B cell (primary cell): ENCODE measurements at regions not wholly inside any gene's neighbourhood (a gene's known extent, or its start where the extent isn't known, plus 50 kb on each side); places are given as distances from the start of the nearest gene placed in this dataset.

Experiments
- ATAC-seq: fragments of 200-7000 bp; cut with Tn5 transposase; one replicate; pipeline ENCODE4 v1.10.0; 2021; ENCODE audit warnings: low read depth, mild to moderate bottlenecking, moderate number of reproducible peaks, moderate library complexity
- CTCF ChIA-PET: fragments of 350-600 bp; sonication (Branson Sonifier 250); formaldehyde crosslinking; loops from one replicate; lab custom pipeline; 2021; ENCODE audit warnings: antibody characterized with exemption, inconsistent platforms; lab: Charles Lee
- POLR2A ChIA-PET: fragments of 350-600 bp; sonication (Branson Sonifier 250); formaldehyde crosslinking; loops from one replicate; lab custom pipeline; 2021; ENCODE audit warnings: antibody characterized with exemption; lab: Charles Lee
- DNase-seq: peaks from one replicate; pipeline ENCODE4 v3.0.0; 2013
- H2AFZ ChIP-seq: 2 replicates; pipeline ENCODE4 v1.6.1; 2012; ENCODE audit warnings: mild to moderate bottlenecking, low read depth, low read length; ENCODE audit not compliant: insufficient read depth, poor library complexity, severe bottlenecking
- H3K27ac ChIP-seq, 2 donors: 1 replicate in 1 of 2; 2 replicates in 1 of 2; pipeline ENCODE4 v1.5.1; 2012 to 2013; ENCODE audit warnings: low read length in 2 of 2, mild to moderate bottlenecking in 2 of 2, moderate library complexity in 1 of 2
- H3K27me3 ChIP-seq, 4 experiments: fragments of 200-600 bp in 1 of 4; sonication (generic) in 1 of 4; replicated peaks in 1 of 4; 1 replicate in 2 of 4; 2 replicates in 2 of 4; pipeline versions ENCODE4 v1.6.1 to v1.7.0; 2013 to 2016; ENCODE audit warnings: low read length in 3 of 4, mild to moderate bottlenecking in 2 of 4, mixed read lengths in 1 of 4, moderate library complexity in 1 of 4; ENCODE audit not compliant: insufficient read depth in 4 of 4, control insufficient read depth in 3 of 4; ENCODE audit errors: control extremely low read depth in 1 of 4
- H3K36me3 ChIP-seq, 2 experiments: replicated peaks in 1 of 2; 1 replicate in 1 of 2; 2 replicates in 1 of 2; pipeline versions ENCODE4 v1.6.1 to v1.7.1; 2013; ENCODE audit warnings: low read length in 1 of 2; ENCODE audit not compliant: insufficient read depth in 2 of 2, control insufficient read depth in 1 of 2; ENCODE audit errors: control extremely low read depth in 1 of 2, extremely low read depth in 1 of 2
- H3K4me1 ChIP-seq, 2 donors: fragments of 200-600 bp in 1 of 2; sonication (generic) in 1 of 2; 1 replicate in 1 of 2; 2 replicates in 1 of 2; pipeline versions ENCODE4 v1.5.1 to v1.6.1; 2013 to 2017; ENCODE audit warnings: low read length in 2 of 2; ENCODE audit not compliant: control insufficient read depth in 2 of 2, insufficient read depth in 2 of 2
- H3K4me2 ChIP-seq: replicated peaks from 2 replicates; pipeline ENCODE3; 2012; ENCODE audit warnings: mild to moderate bottlenecking, low read depth, low read length; ENCODE audit not compliant: poor library complexity, severe bottlenecking
- H3K4me3 ChIP-seq, 5 experiments: fragments of 200-600 bp in 1 of 5; sonication (generic) in 1 of 5; 1 replicate in 3 of 5; 2 replicates in 2 of 5; pipeline versions ENCODE4 v1.5.1 to v1.7.0; 2011 to 2016; ENCODE audit warnings: low read length in 4 of 5, mild to moderate bottlenecking in 4 of 5, low read depth in 2 of 5, control low read depth in 1 of 5, moderate library complexity in 1 of 5; ENCODE audit not compliant: insufficient read depth in 1 of 5; ENCODE audit errors: control extremely low read depth in 1 of 5, extremely low read depth in 1 of 5
- H3K79me2 ChIP-seq: fragments of 200-600 bp; sonication (generic); one replicate; pipeline ENCODE4 v1.6.0; 2016; ENCODE audit warnings: low read length; ENCODE audit not compliant: control insufficient read depth, insufficient read depth
- H3K9ac ChIP-seq: fragments of 200-600 bp; sonication (generic); 2 replicates; pipeline ENCODE4 v1.6.1; 2017; ENCODE audit warnings: mild to moderate bottlenecking, low read length, moderate library complexity
- H3K9me3 ChIP-seq, 3 donors: one replicate each; pipeline versions ENCODE4 v1.6.1 to v1.7.1; 2013; ENCODE audit warnings: low read length in 2 of 3; ENCODE audit not compliant: control insufficient read depth in 2 of 3, insufficient read depth in 1 of 3; ENCODE audit errors: control extremely low read depth in 1 of 3
- H4K20me1 ChIP-seq: 2 replicates; pipeline ENCODE4 v1.6.0; 2012; ENCODE audit warnings: mild to moderate bottlenecking, low read length; ENCODE audit not compliant: insufficient read depth, control insufficient read depth, poor library complexity, severe bottlenecking
- H3K27ac Mint-ChIP-seq: one replicate; pipeline ENCODE4 v1.8.0; 2021; ENCODE audit warnings: mixed read lengths
- H3K27me3 Mint-ChIP-seq: one replicate; pipeline ENCODE4 v1.8.0; 2021; ENCODE audit warnings: mixed read lengths
- H3K4me1 Mint-ChIP-seq: one replicate; pipeline ENCODE4 v1.8.0; 2021; ENCODE audit warnings: mixed read lengths
- H3K4me3 Mint-ChIP-seq: one replicate; pipeline ENCODE4 v1.8.0; 2021; ENCODE audit warnings: mixed read lengths
- H3K9me3 Mint-ChIP-seq: one replicate; pipeline ENCODE4 v1.8.0; 2022; ENCODE audit warnings: mixed read lengths; ENCODE audit not compliant: insufficient read depth
- CTCF ChIP-seq: fragments of 200-600 bp; IDR thresholded peaks from one replicate; pipeline ENCODE4 v1.8.0; 2022; ENCODE audit warnings: antibody characterized with exemption, mild to moderate bottlenecking
- EZH2 ChIP-seq: IDR thresholded peaks from 2 replicates; pipeline ENCODE4 v1.6.1; 2012; ENCODE audit warnings: borderline replicate concordance, low read depth, mild to moderate bottlenecking, moderate library complexity, low read length; ENCODE audit not compliant: insufficient read depth, poor library complexity, severe bottlenecking
- WGBS: methylation state at CpG from one replicate; pipeline ENCODE4 v1.1.5; 2013; ENCODE audit warnings: missing lambda C conversion rate; ENCODE audit not compliant: insufficient coverage; 5-methylcytosine and 5-hydroxymethylcytosine counted together
- intact Hi-C: fragments of 100-400 bp; cut with micrococcal nuclease; formaldehyde crosslinking; loops from one replicate; pipeline ENCODE4 v1.10.0; 2022

GRCh38 chr18:78319961-78320360 lies 659.7 kb upstream of the SALL3 start:
- POLR2A ChIA-PET, result no interaction called here
- no peak overlapping the region for H3K27ac Mint-ChIP-seq

GRCh38 chr18:78321402-78321801 lies 658.2 kb upstream of the SALL3 start:
- DNase-seq (no peak), ATAC-seq (no peak)
- Histone ChIP-seq H3K4me1 (no peaks in the 10 kb centered on the region), H3K27me3 (no peaks in the 10 kb centered on the region), H3K27ac (no peak overlapping the region), H3K36me3 (no peaks in the 10 kb centered on the region), H3K79me2 (no peaks in the 10 kb centered on the region), H2AFZ (no peak overlapping the region), H3K4me2 (no peak overlapping the region), H3K9ac (no peak overlapping the region), H3K4me3 (no peak overlapping the region), H3K9me3 (peaks cover 0 to 14% (median 0%) of the 10 kb centered on the region in 3 donors), H4K20me1 (no peaks in the 10 kb centered on the region)
- H3K4me3 Mint-ChIP-seq, result no peak overlapping the region
- TF ChIP-seq CTCF, result no peak
- no peak for TF ChIP-seq EZH2
- POLR2A ChIA-PET, result no interaction called here
- no peak overlapping the region for H3K27ac Mint-ChIP-seq
- no peaks in the 10 kb centered on the region for H3K27me3 Mint-ChIP-seq
- WGBS, result 86% methylated on average over 5 of the region's 6 CpGs
- no peaks in the 10 kb centered on the region for H3K4me1 Mint-ChIP-seq
- peaks cover 4% of the 10 kb centered on the region for H3K9me3 Mint-ChIP-seq
- CTCF ChIA-PET, result no interaction called here
- intact Hi-C loops, result no loop called here

More at GRCh38 chr18:78319961-78320360, 659.7 kb upstream of the SALL3 start:
- no peak overlapping the region for H3K9ac ChIP-seq
- Mint-ChIP-seq H3K4me1 (no peaks in the 10 kb centered on the region), H3K9me3 (peaks cover 2% of the 10 kb centered on the region), H3K4me3 (no peak overlapping the region), H3K27me3 (no peaks in the 10 kb centered on the region)
- 17% methylated on average over 1 of the region's 10 CpGs for WGBS
- H3K4me1 ChIP-seq, result no peaks in the 10 kb centered on the region
- DNase-seq, result no peak
- H2AFZ ChIP-seq, result no peak overlapping the region
- no peaks in the 10 kb centered on the region for H3K79me2 ChIP-seq
- intact Hi-C loops, result no loop called here
- no peak overlapping the region for H3K27ac ChIP-seq
- no peak overlapping the region for H3K4me2 ChIP-seq
- no peaks in the 10 kb centered on the region for H3K36me3 ChIP-seq
- H3K4me3 ChIP-seq, result no peak overlapping the region
- no peaks in the 10 kb centered on the region for H3K27me3 ChIP-seq
- no peak for ATAC-seq
- H4K20me1 ChIP-seq, result no peaks in the 10 kb centered on the region
- H3K9me3 ChIP-seq, result peaks cover 0 to 10% (median 0%) of the 10 kb centered on the region in 3 donors
- TF ChIP-seq EZH2 (no peak), CTCF (no peak)
- CTCF ChIA-PET, result no interaction called here
